ENCODE measurements at regions not wholly inside any gene's neighbourhood (a gene's known extent, or its start where the extent isn't known, plus 50 kb on each side); places are given as distances from the start of the nearest gene placed in this dataset.

DNA sequence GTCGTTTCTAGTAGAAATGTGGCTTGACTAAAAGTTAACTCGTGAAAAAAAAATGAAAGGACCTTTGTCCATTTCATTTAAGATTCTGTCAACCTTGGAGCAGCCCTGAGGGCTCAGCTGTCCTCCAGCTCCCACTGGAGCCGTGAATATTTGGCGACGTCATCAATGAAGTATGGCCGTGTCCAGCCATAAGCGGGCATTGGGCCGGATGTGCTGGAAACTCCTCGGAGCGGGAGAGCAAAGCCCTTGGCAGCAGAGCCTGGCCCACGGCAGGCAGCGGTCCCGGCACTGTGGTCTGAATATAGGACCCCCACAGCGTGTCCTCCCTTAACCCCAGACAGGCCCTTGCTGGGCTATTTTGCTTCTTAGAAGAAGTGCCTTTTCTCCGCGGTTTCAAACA is 50.0 kb downstream of the JAKMIP3 start:
- DNase-seq, result peak; percentile 3

DNA sequence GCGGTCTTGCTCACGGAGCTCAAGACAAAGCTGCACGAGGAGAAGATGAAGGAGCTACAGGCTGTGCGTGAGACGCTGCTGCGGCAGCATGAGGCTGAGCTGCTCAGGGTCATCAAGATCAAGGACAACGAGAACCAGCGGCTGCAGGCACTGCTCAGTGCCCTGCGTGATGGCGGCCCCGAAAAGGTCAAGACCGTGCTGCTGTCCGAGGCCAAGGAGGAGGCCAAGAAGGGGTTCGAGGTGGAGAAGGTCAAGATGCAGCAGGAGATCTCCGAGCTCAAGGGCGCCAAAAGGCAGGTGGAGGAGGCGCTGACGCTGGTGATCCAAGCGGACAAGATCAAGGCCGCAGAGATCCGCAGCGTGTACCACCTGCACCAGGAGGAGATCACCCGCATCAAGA is 51.4 kb downstream of the JAKMIP3 start:
- no peak for DNase-seq

DNA sequence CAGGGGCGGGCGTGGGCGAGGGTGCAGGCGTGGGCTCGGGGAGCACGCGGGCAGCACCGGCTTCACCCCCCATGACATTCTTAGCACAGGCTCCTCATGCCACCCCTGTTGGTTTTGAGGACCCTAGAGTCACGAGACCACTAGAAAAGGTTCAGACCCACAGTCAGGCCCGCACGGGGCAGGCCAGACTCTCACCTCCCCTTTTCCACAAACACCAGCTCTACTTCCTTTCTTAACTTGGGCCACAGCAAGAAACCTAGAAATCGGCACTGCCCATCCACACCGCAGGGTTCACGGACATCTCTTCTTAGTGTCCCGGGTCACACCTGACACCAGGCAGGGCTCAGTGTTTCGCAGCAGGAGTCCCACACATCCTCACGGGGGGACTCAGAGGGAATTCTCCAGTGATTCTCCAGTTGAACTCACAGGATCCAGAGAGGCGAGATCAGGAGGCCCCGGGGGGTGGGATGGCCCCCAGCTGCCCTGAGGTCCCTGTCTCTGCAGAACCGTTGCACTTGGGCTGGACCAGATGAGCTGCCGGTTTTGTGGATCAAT is 52.0 kb downstream of the JAKMIP3 start:
- no peak for DNase-seq

DNA sequence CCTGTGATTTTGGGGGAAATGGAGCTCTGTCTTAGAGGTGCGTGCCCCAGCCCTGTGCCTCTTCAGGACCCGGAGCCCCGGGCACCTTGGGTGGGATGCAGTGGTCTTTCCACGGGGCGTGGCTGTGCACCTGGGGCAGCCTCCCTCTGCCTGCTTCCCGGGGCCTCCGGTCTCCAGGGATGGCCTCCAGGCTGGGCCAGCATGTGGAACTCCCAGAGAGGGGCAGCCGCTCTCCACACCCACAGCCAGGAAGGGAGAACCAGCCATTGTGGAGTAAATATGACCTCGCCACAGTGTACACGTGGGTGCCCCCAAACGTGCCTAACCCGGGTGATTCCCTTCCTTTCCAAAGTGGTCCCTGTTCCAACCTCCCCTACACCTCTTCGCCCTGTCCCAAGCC is 52.6 kb downstream of the JAKMIP3 start:
- DNase-seq, result no peak

DNA sequence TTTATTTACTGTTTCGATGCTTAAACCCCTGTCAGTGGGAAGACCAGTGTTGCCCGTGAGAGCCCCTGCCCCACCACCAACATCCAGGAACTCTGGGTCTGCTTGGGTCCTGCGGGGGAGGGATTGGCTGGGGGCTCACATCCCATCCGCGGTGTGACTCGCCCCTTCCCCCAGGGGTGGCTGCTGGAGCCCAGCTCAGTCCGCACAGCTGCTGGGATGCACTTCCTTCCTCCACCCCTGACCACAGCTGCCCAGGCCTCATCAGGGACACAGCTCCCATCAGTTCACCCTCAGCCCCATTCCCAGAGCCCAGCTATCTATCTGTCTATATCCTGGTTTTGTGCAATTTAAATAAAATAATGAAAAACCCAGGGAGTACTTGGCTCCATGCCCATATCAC is 54.5 kb downstream of the JAKMIP3 start:
- no peak for DNase-seq

DNA sequence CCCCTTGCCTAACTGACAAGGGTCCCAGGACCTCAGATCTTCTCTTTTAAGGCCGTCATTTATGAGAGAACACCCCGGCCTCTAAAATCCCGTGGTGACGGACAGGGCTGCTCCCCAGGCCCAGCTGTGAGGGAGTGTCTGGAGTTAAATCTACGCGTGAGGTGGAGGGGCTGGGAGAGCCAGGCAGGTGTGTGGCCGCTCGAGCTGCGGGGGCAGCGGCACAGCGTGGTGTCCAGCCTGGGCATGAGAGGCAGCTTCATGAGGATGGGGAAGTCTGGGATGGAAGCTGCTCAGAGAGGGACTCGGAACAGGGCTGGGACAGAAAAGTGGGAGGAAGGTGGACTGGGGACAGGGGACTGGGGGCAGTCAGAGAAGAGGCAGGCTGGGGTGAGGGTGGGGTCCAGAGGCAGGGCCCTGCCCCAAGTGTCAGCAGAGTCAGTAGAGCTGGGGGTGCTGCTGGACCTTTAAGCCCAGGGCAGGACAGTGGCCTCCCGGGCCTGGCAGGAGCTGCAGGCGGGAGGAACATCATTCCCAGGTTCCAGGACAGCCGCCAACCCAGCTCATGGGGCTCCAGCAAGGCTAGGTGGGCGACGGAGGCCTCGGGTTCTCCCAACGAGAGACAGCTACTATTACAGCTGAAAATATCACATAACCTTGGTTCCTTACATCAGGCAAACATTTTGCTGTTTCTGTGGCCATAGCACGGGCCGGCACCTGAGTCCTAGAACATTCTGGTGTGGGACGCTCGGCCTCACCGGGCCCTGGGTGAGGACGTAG is 55.2 kb downstream of the JAKMIP3 start:
- no peak for DNase-seq

DNA sequence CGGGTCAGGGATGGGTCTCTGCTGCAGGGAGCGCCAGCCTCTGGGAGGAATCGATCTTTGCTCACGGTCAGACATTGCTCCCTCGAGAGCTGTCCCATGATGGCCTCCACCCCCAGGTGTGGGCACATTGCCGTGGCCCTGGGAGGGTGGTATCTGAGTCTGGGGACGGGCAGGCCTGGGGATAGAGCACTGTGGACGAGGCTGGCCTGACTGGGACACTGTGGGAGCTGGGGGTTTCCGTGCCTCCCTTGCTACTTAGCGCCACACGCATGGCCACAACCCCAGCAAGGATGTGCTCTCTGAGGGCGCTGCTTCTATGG is 55.7 kb downstream of the JAKMIP3 start:
- DNase-seq, result no peak

DNA sequence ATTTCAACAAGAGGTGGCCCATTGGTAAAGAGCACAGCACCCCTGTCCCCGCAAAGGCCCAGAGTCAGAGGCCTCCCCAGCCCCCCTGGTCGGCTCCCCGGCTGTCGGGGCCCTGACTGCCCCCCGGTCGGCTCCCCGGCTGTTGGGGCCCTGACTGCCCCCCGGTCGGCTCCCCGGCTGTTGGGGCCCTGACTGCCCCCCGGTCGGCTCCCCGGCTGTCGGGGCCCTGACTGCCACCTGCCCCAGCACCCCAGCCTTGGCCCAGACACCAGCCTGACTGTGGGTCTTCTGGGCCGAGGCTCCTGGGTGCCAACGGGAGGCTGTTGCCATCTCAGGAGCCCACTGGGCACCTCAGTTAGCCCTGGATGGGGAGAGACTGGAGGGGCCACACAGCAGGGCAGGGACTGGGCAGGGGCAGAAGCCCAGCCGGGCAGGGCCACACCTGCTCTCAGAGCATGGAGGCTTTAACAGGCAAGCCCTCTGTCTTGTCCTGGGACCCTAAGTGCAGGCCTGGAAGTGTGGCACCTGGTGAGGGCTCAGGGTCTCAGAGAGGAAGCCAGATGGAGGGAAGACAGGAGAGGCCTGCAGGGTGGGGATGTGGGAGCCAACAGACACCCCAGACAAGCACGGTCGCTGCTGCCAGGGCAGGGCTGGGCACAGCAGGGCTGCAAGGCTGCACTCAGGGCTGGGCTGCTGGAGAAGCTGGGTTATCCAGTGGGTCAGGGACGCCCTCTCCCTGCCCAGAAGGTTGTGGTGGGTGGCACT is 56.5 kb downstream of the JAKMIP3 start:
- DNase-seq, result no peak

DNA sequence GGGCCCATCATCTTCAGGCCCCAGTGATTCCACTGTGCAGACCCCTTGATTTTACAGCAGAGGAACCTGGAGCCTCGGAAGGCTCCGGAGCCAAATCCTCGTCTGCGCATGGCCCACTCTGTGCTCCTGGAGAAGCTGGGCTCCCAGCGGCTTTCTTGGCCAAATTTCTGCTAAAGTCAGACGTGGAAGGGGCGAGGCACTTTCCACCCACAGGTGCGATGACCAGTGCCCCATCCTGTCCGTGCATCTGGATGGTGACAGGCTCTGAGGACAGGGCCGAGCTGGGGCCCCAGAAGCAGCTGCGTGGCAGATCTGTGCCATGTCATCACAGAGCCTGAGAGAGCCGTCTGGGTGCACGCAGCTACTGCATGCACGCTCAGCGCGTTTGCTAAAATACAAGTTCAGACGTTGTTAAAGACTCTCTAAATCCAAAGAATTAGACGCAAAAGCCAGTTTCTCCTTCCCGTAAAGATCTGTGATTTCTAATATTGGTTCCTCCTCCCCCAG is 57.2 kb downstream of the JAKMIP3 start:
- no peak for DNase-seq

DNA sequence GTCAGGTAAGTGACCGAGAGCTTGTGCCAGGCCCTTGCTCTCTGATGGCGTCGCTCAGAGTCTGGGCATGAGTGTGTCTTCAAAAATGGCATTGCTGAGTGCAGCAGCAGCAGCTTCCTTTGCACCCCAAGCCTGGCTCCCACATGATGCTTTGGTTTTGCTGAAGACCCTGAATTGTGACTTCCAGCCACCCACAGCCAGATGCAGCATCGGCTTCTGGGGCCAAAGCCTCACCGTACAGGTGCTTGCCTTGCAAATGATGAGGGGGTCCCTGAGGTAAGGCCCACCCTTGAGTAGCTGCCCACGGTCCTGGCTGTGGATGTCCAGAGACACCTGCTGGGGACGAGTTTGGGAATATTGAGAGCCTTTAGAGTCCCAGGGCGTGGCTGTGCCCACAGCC is 57.9 kb downstream of the JAKMIP3 start:
- DNase-seq, result no peak

DNA sequence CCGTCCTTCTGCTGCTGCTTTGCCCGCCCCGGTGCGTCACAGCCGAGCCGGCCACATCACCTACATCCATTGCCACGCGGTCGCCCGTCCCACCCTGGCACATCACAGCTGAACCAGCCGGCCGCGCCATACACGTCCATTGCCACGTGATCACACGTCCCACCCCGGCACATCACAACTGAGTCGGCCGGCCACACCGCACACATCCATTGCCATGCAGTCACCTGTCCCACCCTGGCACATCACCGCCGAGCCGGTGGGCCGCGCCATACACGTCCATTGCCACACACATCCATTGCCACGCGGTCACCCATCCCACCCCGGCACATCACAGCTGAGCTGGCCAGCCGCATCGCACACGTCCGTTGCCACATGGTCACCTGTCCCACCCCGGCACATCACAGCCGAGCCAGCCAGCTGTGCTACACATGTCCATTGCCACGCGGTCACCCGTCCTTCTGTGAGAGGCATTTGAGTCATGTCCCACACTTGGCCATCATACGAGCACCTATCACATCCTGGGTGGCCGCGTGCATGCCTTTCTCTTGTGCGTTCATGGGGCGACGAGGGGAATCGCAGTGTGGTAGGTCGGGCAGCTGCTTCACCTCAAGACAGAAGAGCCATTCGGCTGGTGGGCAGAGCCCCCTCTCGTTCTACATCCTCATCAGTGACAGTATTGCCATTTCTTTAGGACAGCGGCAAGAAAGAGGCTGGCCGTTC is 58.6 kb downstream of the JAKMIP3 start:
- no peak for DNase-seq

DNA sequence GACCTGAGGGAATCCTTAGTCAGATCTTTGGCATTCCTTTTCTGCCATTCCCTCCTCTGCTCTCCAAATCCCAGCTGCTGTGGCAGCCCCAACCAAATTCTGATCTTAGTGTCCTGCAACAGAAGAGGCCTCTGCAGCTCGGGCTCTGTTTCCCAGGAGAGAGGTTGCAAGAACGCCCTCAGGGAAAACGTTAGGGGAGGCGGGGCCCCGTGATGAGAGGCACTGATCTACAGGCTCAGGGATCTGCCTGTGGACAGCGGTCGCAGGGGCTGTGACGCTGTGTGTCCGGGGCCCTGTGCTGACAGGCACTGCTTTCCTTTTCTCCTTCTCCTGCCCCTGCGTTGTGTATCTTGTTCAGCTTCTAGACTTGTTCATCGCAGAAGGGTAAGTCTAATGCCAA is 57.3 kb upstream of the DPYSL4 start:
- no peak for DNase-seq

DNA sequence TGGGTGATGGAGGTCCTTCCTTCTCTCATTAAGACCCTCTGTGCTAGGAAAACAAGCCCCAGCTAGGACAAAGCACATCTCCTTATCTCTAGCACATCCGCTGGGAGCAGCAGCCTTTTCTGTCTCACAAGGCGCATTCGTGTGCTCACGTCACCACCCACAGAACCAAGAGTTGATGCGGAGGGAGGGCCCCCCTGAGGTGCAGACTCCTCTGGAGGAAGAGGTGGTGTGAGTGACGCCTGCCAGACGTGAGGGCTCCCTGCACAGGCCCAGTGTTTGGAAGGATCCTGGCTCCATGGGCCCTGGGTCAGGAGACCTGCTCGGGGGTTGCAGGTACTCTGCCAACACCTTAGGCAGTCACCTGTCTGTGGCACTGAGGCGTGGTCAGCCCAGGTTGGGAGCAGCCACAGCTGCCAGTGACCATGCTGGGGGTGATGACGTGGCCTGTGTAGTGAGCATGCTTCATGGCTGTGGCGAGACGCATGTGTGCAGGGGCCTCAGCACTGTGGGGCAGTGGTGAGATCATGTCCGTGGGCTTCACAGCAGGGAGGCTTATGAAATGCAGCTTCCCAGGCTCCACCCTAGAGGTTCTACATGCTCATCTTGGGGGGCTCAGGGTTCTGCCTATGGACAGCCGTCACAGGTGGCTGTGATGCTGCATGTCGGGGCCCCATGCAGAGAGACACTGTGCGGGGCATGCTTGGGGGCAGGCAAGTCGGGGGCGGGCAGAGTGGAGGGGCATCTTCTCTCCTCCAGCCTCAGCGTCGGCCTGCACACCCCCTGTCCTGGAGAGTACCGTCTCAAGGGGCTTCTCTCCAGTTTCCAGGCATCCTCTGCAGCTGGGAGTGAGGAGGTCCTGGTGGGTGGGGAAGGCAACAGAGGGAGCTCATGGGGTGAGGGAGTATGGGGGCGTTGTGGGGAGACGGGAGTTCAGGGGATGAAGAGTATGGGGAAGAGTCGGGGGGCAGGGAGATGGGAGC is 56.2 kb upstream of the DPYSL4 start:
- DNase-seq, result no peak

DNA sequence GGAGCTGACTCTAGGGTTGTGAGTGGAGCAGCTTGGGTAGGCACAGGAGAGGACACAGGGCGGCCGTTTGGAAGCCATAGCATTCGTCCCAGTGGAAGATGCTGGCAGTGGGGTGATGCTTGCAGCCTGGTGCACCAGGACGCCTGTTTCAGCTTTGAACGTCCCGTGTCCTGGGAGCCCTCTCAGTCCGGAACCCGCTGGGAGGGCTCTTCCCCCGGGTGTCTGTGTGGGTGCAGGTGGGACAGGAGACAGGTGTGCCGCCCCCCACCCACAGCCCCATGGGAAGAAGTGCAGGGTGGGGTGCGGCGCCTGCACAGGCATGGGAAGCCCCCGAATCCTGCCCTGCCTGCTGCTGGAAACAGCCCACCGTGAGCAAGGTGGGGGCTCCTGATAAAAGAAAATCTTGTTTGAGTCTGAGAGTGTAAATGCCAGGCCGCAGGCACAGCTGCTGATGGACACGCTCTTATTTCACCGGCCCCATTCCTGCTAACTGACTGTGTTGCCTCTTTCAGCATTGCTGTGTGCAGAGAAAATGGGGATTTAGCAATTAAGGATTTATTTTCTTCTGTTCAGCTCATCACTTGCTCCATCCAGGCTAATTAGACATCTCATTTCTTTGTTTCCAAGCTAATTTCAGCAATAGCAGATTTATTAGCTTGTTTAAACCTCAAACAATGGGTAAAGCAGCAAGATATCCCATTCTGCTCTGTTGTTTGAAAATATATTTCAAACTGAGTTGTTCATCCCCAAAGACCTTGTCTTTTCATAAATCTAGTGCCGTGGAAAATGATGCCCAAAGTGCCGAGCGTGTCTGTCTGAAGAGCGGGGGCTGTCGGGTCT is 54.9 kb upstream of the DPYSL4 start:
- DNase-seq, result no peak

DNA sequence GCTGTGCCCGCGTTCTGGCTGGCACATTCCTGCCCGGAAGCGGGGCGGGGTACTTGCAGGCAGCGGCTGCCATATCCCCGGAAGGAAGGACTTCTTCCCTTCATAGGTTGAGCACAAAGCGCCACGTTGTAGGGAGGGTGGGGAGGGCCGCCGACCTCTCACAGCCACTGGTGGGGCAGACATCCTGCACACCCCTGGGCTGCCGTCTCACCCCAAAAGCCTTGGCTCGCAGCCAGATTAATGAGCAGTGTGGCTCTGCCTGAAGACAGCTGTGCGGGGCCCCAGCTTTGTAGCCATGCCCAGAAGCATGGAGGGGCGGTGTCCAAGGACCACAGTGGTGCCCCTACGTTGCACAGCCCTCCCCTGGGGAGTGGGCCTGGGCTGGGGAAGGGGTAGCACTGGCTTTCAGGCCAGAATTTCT is 54.3 kb upstream of the DPYSL4 start:
- DNase-seq, result no peak

DNA sequence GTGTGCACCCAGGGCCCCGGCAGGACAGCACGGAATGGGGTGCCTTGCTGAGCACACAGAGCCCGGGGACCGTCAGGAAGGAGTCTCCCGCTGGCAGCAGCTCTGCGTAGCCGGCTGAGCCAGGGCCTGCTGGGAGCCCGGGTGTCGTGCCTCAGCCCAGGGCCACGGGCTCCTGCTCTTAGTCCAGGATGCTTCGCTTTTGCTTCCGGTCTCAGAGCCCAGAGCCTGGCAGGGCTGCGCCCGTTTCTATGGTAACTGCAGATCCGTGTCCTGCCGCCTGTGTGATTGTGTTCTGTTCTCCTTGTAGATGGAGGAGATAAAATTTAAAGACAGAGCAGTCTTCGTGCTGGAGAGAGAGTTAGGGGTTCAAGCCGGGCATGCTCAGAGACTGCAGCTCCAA is 53.7 kb upstream of the DPYSL4 start:
- no peak for DNase-seq

DNA sequence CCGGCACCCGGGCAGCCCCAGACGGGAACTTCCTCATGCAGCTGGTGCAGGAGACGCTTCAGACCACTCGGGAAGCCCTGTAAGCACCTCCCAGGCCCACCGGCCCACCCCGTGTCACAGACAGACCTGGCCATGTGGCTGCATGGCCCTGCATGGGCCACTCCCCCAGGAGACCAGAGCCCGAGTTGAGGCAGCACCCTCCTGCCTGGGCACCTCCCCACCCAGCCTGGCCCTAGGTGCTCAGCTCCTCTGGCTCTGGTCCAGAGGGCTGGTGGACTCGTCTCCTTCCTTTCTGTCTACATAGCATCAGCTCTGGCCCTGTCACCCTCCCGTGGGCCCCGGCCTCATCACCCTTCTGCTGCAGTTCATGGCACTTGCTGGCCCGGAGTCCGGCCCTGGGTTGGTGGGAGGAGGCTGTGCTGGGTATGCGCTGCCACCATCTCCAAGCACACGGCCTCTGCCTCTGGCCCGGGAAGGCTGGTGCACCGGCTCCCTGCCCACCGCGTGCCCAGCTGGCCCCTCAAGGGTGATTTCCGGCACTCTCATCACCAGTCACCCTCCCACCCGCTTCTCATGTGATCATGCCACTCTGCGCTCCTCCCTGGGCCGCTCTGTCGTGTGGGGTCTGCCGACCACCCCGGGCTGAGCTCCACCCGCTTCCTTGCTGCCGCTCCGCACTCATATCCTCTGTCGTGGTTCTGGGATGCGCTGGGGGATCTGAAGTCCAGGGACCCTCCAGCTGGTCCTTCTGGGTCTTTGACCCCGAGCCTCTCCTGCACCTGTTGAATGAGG is 53.1 kb upstream of the DPYSL4 start:
- DNase-seq, result no peak

DNA sequence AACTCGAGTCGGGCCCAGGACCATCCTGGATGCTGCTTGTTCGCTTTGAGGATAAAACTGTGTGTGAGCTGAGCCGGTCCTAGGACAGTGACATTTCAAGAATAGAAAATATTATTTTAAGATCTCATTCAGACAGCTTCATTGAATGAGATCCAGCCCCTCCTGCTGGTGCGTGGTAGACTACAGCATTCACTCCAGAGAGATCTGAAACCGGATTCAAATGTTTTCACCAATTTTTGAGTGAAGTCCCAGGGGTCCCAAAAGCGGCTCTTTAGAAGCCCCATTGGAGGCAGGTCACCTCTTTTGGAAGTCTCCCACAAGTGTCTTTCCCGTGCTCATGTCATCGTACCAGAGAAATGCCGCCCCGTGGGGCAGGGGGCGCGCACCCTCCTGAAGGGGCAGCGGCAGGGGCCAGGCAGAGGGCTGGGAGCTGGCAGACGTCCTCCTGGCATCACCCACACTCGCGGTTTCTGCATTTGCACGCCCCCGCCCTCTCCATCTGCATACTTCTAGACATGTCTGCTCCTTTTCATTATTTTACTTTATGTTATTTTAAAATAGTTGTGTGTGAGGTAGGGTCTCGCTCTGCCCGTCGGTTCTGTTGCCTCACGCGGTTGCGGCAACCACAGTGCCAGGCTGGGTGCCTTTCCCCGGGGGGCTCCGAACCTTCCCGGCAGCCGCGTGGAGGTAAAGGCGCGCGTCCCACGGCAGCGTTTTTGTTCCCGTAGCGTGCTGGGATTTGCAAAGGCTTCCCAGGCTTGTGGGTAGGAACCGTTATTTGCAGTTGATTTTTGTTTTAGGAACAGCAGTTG is 52.3 kb upstream of the DPYSL4 start:
- DNase-seq, result no peak

DNA sequence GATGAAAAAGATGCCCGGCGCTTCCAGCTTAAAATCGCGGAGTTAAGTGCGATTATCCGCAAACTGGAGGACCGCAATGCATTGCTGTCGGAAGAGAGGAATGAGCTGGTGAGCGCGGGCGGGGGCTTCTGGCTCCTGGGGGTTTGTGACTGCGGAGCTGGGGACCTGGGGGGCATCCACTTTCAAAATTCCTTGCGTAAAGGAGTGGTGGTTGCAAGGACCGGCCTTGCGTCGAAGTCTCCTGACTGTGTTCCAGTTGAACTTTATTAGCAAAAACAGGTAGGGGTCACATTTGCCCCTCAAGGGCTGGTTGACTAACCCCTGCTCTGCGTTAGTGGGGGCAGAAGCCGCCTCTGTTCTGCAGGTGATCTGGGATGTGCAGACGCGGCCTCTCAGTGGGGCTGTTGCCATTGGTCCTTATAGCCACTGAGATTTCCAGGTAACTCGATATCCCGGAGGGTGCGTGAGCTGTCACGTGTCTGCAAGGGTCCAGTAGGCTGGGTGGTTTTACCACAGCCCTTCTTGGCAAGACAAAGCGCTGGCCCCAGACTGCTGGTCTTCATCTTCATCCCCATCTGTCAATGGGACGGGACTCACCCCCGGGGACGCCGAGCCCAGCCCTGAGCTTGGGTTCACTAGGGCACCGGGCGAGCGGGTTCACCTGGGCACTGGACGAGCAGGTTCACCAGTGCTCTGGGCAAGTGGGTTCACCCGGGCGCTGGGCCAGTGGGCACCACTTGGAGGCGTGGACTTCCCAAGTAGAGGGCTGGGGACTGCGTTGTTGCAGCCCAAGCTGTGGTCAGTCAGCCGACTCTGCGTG is 51.5 kb upstream of the DPYSL4 start:
- no peak for DNase-seq

Measured in fibroblast of upper back skin (primary cell).